ENCODE measurements at regions not wholly inside any gene's neighbourhood (a gene's known extent, or its start where the extent isn't known, plus 50 kb on each side); places are given as distances from the start of the nearest gene placed in this dataset.
A peak's percentile ranks its signal among the peaks of the same experiment; 100 is the strongest.

DNA sequence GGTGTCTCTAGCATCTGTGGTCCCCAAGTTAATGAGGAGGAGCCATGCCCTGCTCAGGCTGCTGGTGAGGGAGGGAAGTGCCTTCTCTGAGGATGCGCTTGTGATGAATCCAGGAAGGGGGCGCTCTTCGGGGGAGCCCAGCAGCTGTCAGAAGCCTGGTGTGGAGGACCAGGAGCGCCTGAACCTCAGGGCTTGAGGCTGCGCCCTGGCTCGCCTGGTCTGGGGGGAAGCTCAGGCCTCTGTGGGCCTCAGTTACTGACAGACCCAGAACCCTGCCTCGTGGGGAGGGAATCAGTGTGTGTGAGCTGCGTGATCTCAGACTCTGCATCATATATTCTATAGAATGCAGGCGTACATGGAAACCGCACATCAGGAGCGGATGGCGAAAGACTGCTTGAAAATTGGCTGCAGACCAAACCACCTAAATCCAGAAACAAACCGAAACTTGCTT, 126.1 kb downstream of the SEC14L1 start:
- DNase-seq = no peak

- no peak for DNase-seq
Observed at GRCh38 chr17:77269696-77270681, 129.2 kb downstream of the SEC14L1 start.

DNA sequence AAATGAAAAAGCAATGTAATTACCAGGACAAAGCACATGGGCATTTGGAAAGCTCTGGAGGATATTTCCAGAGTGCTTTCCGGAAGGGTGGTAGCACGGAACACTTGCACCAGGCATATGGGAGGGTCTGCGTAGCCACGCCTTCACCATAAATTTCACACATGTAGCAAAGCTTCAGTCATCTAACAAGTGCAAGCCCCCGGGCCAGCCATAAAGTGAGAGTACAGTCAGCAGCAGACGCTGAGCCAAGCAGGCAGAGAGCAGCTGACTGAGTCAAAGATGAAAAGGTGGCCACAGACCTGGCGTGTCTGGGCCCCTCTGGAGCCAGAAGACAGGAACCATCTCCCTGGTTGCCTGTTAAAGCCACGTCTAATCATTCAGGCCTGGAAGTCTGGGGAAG, 130.6 kb downstream of the SEC14L1 start:
- no peak for DNase-seq

DNA sequence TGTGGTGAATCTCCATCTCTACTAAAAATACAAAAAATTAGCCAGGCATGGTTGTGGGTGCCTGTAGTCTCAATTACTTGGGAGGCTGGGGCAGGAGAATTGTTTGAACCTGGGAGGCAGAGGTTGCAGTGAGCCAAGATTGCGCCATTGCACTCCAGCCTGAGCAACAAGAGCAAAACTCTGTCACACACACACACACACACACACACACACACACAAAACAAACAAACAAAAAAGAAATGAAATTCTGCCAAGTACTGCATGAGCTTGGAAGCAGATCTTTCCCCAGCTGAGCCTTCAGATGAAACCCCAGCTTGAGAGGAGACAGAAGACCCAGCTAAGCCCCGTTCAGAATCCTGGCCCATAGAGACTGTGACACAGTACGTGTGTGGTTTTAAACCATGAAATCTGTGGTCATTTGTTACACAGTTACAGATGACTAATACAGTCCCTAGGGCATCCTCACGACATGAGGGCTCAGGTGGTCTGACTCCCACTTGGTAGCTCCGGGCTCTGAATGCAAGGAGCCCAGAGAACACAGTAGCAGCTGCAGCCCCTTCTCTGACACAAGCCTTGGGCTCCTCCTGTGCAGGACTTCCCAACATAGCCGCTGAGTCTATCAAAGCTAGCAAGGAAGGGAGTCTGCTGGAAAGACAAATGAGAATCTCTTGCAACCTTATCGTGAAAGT, 132.8 kb downstream of the SEC14L1 start:
- DNase-seq = no peak

- DNase-seq = no peak
Observed at GRCh38 chr17:77274096-77274845, 133.5 kb downstream of the SEC14L1 start.

DNA sequence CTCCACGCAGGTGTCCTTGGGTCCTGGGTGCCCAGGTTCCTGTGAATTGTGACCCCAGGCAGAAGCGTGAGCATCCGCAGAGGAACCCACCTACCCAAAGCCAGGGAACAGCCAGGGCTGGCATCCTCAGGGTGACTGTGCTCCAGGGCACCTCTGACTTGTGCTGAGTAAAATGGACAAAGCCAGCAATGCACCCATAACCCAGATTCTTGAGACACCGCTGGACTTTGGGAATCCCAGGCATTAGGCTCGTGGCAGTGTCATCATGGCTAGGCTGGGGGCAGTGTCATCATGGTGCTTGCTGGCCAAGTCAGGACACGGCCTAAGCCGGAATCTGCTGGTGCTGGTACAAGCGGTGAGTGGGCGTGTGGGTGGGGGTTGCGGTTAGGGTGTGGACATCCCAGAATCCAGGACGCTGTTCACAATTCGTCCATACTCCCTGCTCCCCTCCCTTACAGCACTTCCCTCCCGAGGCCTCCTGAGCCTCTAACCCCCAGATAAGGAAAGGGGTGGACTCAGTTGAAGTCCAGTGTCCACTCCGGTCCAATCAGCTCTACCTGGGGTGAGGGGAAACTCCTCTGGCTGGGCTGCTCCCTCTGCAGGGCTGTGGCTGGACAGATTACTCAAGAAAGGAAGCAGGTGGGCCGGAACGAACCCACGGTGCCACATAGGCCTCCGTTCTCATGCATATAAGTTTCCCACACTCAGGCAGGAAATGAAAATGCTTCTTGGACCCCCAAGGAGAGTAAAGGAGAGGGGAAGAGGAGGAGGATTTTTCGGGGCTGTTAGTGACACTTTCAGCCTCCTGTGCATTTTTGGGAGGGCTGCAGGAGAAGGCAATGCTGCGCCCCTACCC, 138.9 kb downstream of the SEC14L1 start:
- no peak for DNase-seq

- DNase-seq = no peak
Observed at GRCh38 chr17:77280304-77281121, 139.7 kb downstream of the SEC14L1 start.

- peak; percentile 56 for DNase-seq
Observed at GRCh38 chr17:77281122-77281903, 140.5 kb downstream of the SEC14L1 start.

- DNase-seq = no peak
Observed at GRCh38 chr17:77281904-77282367, 141.2 kb downstream of the SEC14L1 start.

DNA sequence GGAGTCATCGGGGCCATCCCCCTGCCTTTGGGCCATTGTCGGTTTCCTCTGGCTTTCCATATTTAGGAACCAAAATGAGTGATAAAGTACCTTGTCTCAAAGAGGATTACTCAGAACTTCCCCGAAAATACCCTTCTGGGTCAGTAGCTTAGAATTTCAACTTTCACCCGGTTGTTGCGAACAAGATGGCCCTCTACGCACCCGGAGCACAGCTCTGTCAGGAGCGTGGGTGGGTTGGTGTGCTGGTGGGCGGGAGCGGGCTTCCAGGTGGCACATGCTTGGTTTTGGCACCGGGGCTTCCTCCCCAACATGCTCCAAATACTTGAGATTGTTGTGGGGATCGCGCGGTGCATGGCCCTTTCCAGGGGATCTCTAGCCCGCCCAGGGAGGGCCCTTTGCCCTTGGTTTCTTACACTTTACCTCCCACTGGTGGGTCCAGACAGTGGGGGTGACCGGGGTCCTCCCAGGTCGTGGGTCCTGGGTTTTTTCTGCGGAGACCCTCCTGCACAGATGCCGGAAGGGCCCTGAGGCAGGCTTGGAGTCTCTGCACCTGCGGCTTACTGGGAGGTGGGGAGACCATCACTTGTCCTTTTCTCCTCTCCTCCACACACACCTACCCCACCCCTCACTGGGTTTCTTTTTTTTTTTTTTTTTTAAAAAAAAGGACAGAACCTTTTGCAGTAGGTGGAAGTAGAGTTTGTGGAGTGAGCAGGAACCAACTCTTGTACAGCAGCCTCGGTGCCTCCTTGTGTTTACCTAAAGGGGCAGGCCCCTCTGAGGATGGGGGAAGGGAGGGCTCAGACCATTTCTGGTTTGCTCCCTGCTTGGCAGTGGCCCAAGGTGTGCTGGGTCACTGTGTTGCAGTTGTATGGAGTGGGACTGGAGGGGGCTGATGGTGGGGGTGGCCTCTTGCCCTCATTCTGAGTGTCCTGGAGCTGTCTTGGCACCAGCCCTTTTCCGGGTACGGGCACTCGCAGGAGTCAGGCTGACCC, 142.1 kb downstream of the SEC14L1 start:
- DNase-seq = no peak

DNA sequence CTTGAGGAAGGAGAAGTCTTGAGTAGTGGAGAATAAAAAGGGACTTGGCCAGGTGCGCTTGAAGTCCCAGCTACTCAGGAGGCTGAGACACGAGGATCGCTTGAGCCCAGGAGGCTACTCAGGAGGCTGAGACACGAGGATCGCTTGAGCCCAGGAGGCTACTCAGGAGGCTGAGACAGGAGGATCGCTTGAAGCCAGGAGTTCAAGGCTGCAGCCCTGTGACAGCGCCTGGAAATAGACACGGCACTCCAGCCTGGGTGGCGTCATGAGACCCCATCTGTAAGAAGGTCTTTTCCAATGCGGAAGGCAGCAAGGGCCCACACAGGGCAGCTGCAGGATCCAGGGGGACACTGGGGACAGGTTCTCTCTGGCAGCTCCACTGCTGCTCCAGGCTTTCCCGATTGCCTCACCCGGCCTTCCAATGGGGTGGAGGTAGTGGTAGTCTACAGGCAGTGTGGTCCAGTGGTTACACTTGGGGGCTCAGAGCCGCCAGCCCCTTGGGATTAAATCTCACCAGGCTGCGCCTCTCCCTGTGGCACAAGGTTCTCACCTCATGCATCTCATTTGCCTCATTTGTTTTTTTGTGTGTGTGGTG, 143.4 kb downstream of the SEC14L1 start:
- no peak for DNase-seq

DNA sequence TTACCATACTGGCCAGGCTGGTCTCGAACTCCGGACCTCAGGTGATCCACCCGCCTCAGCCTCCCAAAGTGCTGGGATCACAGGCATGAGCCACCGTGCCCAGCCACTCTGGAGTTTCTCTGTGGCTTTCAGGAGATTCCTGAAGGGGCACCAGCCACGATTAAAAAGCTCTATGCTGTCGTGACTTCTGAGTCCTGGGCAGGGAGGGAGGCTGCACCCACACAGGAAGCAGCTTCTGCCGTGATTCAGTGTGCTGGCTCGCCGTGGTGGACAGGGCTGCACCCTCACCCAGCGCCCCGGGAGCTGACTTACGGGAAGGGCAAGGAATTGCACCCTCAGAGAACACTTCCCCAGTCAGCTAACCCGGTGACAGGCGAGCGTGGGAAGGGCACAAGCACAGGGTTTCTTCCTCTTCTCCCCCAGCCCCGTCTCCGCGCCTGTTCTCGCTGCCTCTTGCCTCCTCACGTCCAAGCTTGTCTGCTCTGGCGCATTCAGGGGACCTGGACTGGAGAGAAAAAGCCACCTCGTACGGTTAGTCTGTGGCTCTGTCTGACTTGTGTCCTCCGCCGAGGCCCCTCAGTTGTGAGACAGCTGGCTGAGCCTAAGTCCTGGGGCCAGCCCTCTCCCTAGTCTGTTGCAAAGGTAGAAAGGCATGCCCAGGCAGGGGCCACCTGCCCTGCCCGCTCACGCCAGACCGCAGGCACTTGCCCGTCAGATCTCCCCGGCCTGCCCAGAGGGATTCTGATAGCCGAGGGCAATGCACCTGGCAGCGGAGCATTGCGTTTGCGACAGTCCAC, 145.0 kb downstream of the SEC14L1 start:
- no peak for DNase-seq

GRCh38 chr17:77286391-77286640, 145.5 kb downstream of the SEC14L1 start:
- DNase-seq = no peak

DNA sequence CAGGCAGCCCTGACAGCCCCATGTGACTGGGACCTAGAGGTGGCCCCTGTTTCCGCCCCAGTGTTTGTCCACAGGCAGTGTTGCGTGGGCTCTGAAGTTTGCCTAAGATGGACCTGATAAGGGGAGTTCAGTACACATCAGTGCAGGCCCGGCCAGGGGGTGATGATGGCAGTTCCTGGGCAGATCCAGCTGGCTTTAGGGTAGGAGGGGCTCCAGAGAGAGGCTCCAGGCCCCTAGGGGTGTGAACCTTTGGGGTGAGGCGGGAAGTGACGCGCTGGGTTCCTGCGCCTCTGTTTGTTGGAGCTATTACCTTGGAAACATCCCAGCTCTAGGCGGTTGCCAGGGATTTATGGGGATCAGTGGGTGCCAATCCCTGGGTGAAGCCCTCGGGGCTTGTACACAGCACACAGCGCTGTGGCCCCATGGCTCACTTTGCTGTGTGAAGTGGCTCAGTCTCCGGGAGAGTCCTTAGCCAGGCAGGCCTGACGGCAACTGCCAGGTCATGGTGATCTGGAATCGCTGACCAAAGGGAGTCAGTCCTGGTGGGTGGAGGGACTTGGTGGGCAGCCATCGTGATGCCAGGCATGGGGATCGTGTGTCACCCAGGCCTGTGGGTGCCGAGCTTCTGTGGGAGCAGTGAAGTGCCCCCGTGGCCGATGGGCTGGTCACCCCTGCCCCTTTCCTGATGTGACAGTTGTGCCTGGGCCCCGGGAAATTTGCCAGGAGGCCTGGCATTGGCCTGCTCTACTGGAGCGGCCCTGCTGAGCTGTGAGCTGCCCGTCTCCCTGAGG, 146.1 kb downstream of the SEC14L1 start:
- no peak for DNase-seq

- DNase-seq = no peak
Observed at GRCh38 chr17:77287432-77288068, 146.8 kb downstream of the SEC14L1 start.

DNA sequence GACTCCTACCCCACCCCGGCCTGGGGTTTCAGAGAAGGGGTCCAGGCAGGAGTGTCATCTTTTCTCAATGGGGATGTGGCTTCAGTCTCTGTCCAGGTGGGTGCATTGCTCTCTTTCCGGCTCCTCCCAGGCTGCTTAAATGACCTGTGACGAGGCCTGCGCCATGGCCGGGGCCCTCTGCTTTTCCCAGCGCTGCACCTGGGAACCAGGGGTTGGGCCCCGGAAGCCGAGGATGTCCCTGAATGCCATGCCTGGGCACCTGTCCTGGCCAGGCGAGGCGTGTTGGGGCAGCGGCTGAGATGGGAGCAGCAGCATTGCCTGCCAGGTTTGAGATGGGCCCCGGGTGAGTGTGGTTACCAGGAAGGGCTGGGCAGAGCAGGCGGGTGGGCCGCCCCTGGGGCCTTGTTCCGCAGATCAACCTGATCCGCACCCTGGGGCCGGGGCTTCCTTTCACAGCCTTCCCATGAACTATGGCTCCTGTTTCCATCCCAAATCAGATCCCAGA, 147.4 kb downstream of the SEC14L1 start:
- no peak for DNase-seq

Measured in stimulated activated CD4-positive, alpha-beta T cell treated with anti-CD3 and anti-CD28 coated beads, Interleukin-4, amount 100 ng/mL, for 24 hours (primary cell).